ENCODE measurements at regions not wholly inside any gene's neighbourhood (a gene's known extent, or its start where the extent isn't known, plus 50 kb on each side); places are given as distances from the start of the nearest gene placed in this dataset.

GRCh38 chr6:2361195-2361594 lies 115.8 kb upstream of the GMDS start:
- H3K9ac ChIP-seq (ENCODE audit: insufficient read length, low read depth) = no peak overlapping the region
- no peaks in the 10 kb centered on the region for H3K9me3 ChIP-seq (ENCODE audit: insufficient read depth, low read length)
- no peaks in the 10 kb centered on the region for H3K4me1 ChIP-seq (ENCODE audit: insufficient read depth, insufficient read length)
- TF ChIP-seq ZNF274 (IDR thresholded peaks at IDR 0.05; ENCODE audit: low read depth, low read length) (no peak), SUZ12 (IDR thresholded peaks at IDR 0.05; ENCODE audit: extremely low read depth, insufficient read depth, insufficient read length) (no peak), YY1 (IDR thresholded peaks at IDR 0.05; ENCODE audit: insufficient read depth, insufficient read length) (no peak)
- no peaks in the 10 kb centered on the region for H3K27me3 ChIP-seq (ENCODE audit: insufficient read depth, insufficient read length)
- no peak for DNase-seq (ENCODE audit: low read depth, low spot score)
- no peak overlapping the region for H3K4me3 ChIP-seq (ENCODE audit: insufficient read length, low read depth)
- no peaks in the 10 kb centered on the region for H3K36me3 ChIP-seq (ENCODE audit: insufficient read depth, insufficient read length, low read length)

DNA sequence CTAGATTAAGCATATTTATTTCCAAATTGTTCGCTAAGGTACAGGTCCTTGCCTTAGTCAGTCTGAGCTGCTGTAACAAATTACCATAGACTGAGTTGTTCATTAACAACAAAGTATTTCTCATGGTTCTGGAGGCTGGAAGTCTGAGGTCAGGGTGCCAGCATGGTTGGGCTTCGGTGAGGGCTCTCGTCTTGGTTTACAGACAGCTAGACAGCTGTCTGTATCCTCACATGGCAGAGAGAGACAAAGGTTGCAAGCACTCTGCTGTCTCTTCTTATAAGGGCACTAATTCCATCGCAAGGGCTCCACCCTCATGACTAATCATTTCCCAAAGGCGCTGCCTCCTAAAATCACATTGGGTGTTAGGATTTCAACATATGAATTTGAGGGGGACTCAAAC lies 115.3 kb upstream of the GMDS start:
- Histone ChIP-seq H3K4me1 (ENCODE audit: insufficient read depth, insufficient read length) (no peaks in the 10 kb centered on the region), H3K9me3 (ENCODE audit: insufficient read depth, low read length) (no peaks in the 10 kb centered on the region), H3K9ac (ENCODE audit: insufficient read length, low read depth) (no peak overlapping the region), H3K27me3 (ENCODE audit: insufficient read depth, insufficient read length) (no peaks in the 10 kb centered on the region), H3K4me3 (ENCODE audit: insufficient read length, low read depth) (no peak overlapping the region), H3K36me3 (ENCODE audit: insufficient read depth, insufficient read length, low read length) (no peaks in the 10 kb centered on the region)
- no peak for DNase-seq (ENCODE audit: low read depth, low spot score)
- TF ChIP-seq ZNF274 (IDR thresholded peaks at IDR 0.05; ENCODE audit: low read depth, low read length) = no peak
- no peak for TF ChIP-seq YY1 (IDR thresholded peaks at IDR 0.05; ENCODE audit: insufficient read depth, insufficient read length)
- no peak for TF ChIP-seq SUZ12 (IDR thresholded peaks at IDR 0.05; ENCODE audit: extremely low read depth, insufficient read depth, insufficient read length)

DNA sequence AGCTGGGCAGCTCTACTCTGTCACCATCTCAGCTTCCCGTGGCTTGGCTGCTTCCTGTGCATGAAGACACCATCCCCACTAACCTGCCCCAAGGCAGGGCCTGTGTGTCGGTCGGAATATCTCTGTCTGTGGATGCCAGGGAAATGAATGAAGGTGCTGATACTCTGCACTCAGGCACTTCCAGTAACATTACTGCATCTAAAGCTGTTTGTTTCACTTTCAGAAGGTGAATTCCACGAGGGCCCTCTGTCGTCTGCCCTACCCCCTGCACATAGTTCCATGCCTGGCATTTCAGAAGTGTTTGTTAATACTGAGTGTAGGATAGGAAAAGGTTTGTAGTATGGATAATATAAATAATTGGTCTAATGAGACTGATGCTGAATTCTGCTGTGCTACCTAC lies 114.7 kb upstream of the GMDS start:
- Histone ChIP-seq H3K4me3 (ENCODE audit: insufficient read length, low read depth) (no peak overlapping the region), H3K4me1 (ENCODE audit: insufficient read depth, insufficient read length) (no peaks in the 10 kb centered on the region), H3K9me3 (ENCODE audit: insufficient read depth, low read length) (no peaks in the 10 kb centered on the region), H3K36me3 (ENCODE audit: insufficient read depth, insufficient read length, low read length) (no peaks in the 10 kb centered on the region), H3K9ac (ENCODE audit: insufficient read length, low read depth) (no peak overlapping the region), H3K27me3 (ENCODE audit: insufficient read depth, insufficient read length) (no peaks in the 10 kb centered on the region)
- TF ChIP-seq ZNF274 (IDR thresholded peaks at IDR 0.05; ENCODE audit: low read depth, low read length) (no peak), SUZ12 (IDR thresholded peaks at IDR 0.05; ENCODE audit: extremely low read depth, insufficient read depth, insufficient read length) (no peak), YY1 (IDR thresholded peaks at IDR 0.05; ENCODE audit: insufficient read depth, insufficient read length) (no peak)
- DNase-seq (ENCODE audit: low read depth, low spot score) = no peak

GRCh38 chr6:2355150-2355549 lies 109.7 kb upstream of the GMDS start:
- no peaks in the 10 kb centered on the region for H3K36me3 ChIP-seq (ENCODE audit: insufficient read depth, insufficient read length, low read length)
- H3K4me3 ChIP-seq (ENCODE audit: insufficient read length, low read depth) = no peak overlapping the region
- no peaks in the 10 kb centered on the region for H3K27me3 ChIP-seq (ENCODE audit: insufficient read depth, insufficient read length)
- no peak for DNase-seq (ENCODE audit: low read depth, low spot score)
- TF ChIP-seq ZNF274 (IDR thresholded peaks at IDR 0.05; ENCODE audit: low read depth, low read length) (no peak), YY1 (IDR thresholded peaks at IDR 0.05; ENCODE audit: insufficient read depth, insufficient read length) (no peak), SUZ12 (IDR thresholded peaks at IDR 0.05; ENCODE audit: extremely low read depth, insufficient read depth, insufficient read length) (no peak)
- H3K9ac ChIP-seq (ENCODE audit: insufficient read length, low read depth) = no peak overlapping the region
- H3K4me1 ChIP-seq (ENCODE audit: insufficient read depth, insufficient read length) = no peaks in the 10 kb centered on the region
- no peaks in the 10 kb centered on the region for H3K9me3 ChIP-seq (ENCODE audit: insufficient read depth, low read length)

- no peaks in the 10 kb centered on the region for H3K36me3 ChIP-seq (ENCODE audit: insufficient read depth, insufficient read length, low read length)
- no peak overlapping the region for H3K4me3 ChIP-seq (ENCODE audit: insufficient read length, low read depth)
- no peak for DNase-seq (ENCODE audit: low read depth, low spot score)
- no peaks in the 10 kb centered on the region for H3K9me3 ChIP-seq (ENCODE audit: insufficient read depth, low read length)
- H3K27me3 ChIP-seq (ENCODE audit: insufficient read depth, insufficient read length) = no peaks in the 10 kb centered on the region
- TF ChIP-seq ZNF274 (IDR thresholded peaks at IDR 0.05; ENCODE audit: low read depth, low read length) (no peak), YY1 (IDR thresholded peaks at IDR 0.05; ENCODE audit: insufficient read depth, insufficient read length) (no peak), SUZ12 (IDR thresholded peaks at IDR 0.05; ENCODE audit: extremely low read depth, insufficient read depth, insufficient read length) (no peak)
- H3K9ac ChIP-seq (ENCODE audit: insufficient read length, low read depth) = no peak overlapping the region
- H3K4me1 ChIP-seq (ENCODE audit: insufficient read depth, insufficient read length) = no peaks in the 10 kb centered on the region
Measured at GRCh38 chr6:2354138-2354491, 108.7 kb upstream of the GMDS start.

- Histone ChIP-seq H3K4me3 (ENCODE audit: insufficient read length, low read depth) (no peak overlapping the region), H3K36me3 (ENCODE audit: insufficient read depth, insufficient read length, low read length) (no peaks in the 10 kb centered on the region), H3K27me3 (ENCODE audit: insufficient read depth, insufficient read length) (no peaks in the 10 kb centered on the region), H3K9ac (ENCODE audit: insufficient read length, low read depth) (no peak overlapping the region), H3K9me3 (ENCODE audit: insufficient read depth, low read length) (no peaks in the 10 kb centered on the region), H3K4me1 (ENCODE audit: insufficient read depth, insufficient read length) (no peaks in the 10 kb centered on the region)
- peak; percentile 49 for DNase-seq (ENCODE audit: low read depth, low spot score)
- TF ChIP-seq SUZ12 (IDR thresholded peaks at IDR 0.05; ENCODE audit: extremely low read depth, insufficient read depth, insufficient read length) = no peak
Measured at GRCh38 chr6:2353412-2354137, 108.2 kb upstream of the GMDS start.

GRCh38 chr6:2351807-2352431 lies 106.5 kb upstream of the GMDS start:
- no peaks in the 10 kb centered on the region for H3K36me3 ChIP-seq (ENCODE audit: insufficient read depth, insufficient read length, low read length)
- no peaks in the 10 kb centered on the region for H3K4me1 ChIP-seq (ENCODE audit: insufficient read depth, insufficient read length)
- TF ChIP-seq SUZ12 (IDR thresholded peaks at IDR 0.05; ENCODE audit: extremely low read depth, insufficient read depth, insufficient read length) = no peak
- TF ChIP-seq ZNF274 (IDR thresholded peaks at IDR 0.05; ENCODE audit: low read depth, low read length) = no peak
- no peak for TF ChIP-seq YY1 (IDR thresholded peaks at IDR 0.05; ENCODE audit: insufficient read depth, insufficient read length)
- H3K9me3 ChIP-seq (ENCODE audit: insufficient read depth, low read length) = no peaks in the 10 kb centered on the region
- H3K27me3 ChIP-seq (ENCODE audit: insufficient read depth, insufficient read length) = no peaks in the 10 kb centered on the region
- H3K4me3 ChIP-seq (ENCODE audit: insufficient read length, low read depth) = no peak overlapping the region
- no peak for DNase-seq (ENCODE audit: low read depth, low spot score)
- H3K9ac ChIP-seq (ENCODE audit: insufficient read length, low read depth) = no peak overlapping the region

Data from NT2/D1 (cell line).